Colonic mucosa (tissue), 4 donors: ENCODE measurements at regions not wholly inside any gene's neighbourhood (a gene's known extent, or its start where the extent isn't known, plus 50 kb on each side); places are given as distances from the start of the nearest gene placed in this dataset.

Source experiments
- DNase-seq: peaks from one replicate; pipeline ENCODE4 v3.0.0-alpha.2; 2020
- H3K27ac ChIP-seq: fragments of 200-600 bp; one replicate; pipeline ENCODE4 v1.8.0; 2021
- H3K27me3 ChIP-seq: fragments of 200-600 bp; one replicate; pipeline ENCODE4 v1.8.0; 2021
- H3K36me3 ChIP-seq: fragments of 200-600 bp; one replicate; pipeline ENCODE4 v1.8.0; 2021
- H3K4me1 ChIP-seq: fragments of 200-600 bp; one replicate; pipeline ENCODE4 v1.8.0; 2021; ENCODE audit warnings: mild to moderate bottlenecking
- H3K4me3 ChIP-seq: fragments of 200-600 bp; one replicate; pipeline ENCODE4 v1.8.0; 2021
- H3K9ac ChIP-seq, 2 donors: one replicate each; pipeline ENCODE4 v1.7.0; 2013; ENCODE audit warnings: control low read depth in 2 of 2, low read depth in 2 of 2, low read length in 2 of 2
- H3K9me3 ChIP-seq: fragments of 200-600 bp; one replicate; pipeline ENCODE4 v1.8.0; 2021
- CTCF ChIP-seq: fragments of 200-600 bp; IDR thresholded peaks from one replicate; pipeline ENCODE4 v1.8.0; 2022; ENCODE audit warnings: antibody characterized with exemption, mild to moderate bottlenecking
- intact Hi-C: fragments of 100-400 bp; cut with DNase I; formaldehyde crosslinking; loops from one replicate; pipeline ENCODE4 v1.14.1; 2022
- donor health status: healthy.
- donor health status: DM: no; HTN: no; CAD: no.
- donor health status: DM: no; HTN: no; CAD: no.

- no peaks in the 10 kb centered on the region for H3K4me1 ChIP-seq
- H3K9ac ChIP-seq = no peak overlapping the region
- H3K36me3 ChIP-seq = no peaks in the 10 kb centered on the region
- no peaks in the 10 kb centered on the region for H3K27me3 ChIP-seq
- no peaks in the 10 kb centered on the region for H3K9me3 ChIP-seq
- H3K4me3 ChIP-seq = no peak overlapping the region
- intact Hi-C loops = no loop called here
- TF ChIP-seq CTCF = no peak
- DNase-seq = peak; percentile 13
- H3K27ac ChIP-seq = no peak overlapping the region
These were observed 158.8 kb downstream of the MACROH2A1 start for GRCh38 chr5:135240283-135240633.

GRCh38 chr5:135239453-135240282, 159.4 kb downstream of the MACROH2A1 start:
- Histone ChIP-seq H3K36me3 (no peaks in the 10 kb centered on the region), H3K27ac (no peak overlapping the region), H3K9ac (no peak overlapping the region), H3K9me3 (no peaks in the 10 kb centered on the region), H3K4me3 (no peak overlapping the region), H3K4me1 (no peaks in the 10 kb centered on the region), H3K27me3 (no peaks in the 10 kb centered on the region)
- peak; percentile 16 for DNase-seq
- intact Hi-C loops = no loop called here
- TF ChIP-seq CTCF = no peak

- TF ChIP-seq CTCF = no peak
- Histone ChIP-seq H3K9ac (no peak overlapping the region), H3K36me3 (no peaks in the 10 kb centered on the region), H3K27me3 (no peaks in the 10 kb centered on the region), H3K4me3 (no peak overlapping the region), H3K27ac (no peak overlapping the region), H3K9me3 (no peaks in the 10 kb centered on the region), H3K4me1 (no peaks in the 10 kb centered on the region)
- peak; percentile 11 for DNase-seq
- intact Hi-C loops = no loop called here
These were observed 160.2 kb downstream of the MACROH2A1 start for GRCh38 chr5:135238622-135239452.

DNA sequence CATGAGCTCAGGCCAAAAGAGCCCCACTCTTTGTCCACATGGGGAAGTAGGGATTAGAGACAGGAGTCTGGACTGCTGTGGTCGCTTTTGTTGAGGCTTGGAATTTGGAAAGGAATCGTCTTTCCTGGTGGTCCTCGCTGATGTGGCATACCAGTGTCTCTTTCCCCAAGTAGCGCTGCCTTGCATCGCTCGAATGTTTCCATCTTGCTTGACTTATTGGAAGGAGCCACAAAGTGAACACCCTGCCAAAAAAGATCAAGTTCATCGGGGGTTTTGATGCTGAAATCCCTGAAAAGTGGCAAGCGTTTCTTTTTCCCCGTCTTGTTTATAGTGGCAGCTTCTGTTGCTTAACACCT, 161.3 kb downstream of the MACROH2A1 start:
- H3K9me3 ChIP-seq = no peaks in the 10 kb centered on the region
- no peak for TF ChIP-seq CTCF
- no peaks in the 10 kb centered on the region for H3K36me3 ChIP-seq
- DNase-seq = peak; percentile 11
- no peaks in the 10 kb centered on the region for H3K4me1 ChIP-seq
- H3K4me3 ChIP-seq = no peak overlapping the region
- H3K27ac ChIP-seq = no peak overlapping the region
- no peaks in the 10 kb centered on the region for H3K27me3 ChIP-seq
- intact Hi-C loops = no loop called here
- no peak overlapping the region for H3K9ac ChIP-seq

DNA sequence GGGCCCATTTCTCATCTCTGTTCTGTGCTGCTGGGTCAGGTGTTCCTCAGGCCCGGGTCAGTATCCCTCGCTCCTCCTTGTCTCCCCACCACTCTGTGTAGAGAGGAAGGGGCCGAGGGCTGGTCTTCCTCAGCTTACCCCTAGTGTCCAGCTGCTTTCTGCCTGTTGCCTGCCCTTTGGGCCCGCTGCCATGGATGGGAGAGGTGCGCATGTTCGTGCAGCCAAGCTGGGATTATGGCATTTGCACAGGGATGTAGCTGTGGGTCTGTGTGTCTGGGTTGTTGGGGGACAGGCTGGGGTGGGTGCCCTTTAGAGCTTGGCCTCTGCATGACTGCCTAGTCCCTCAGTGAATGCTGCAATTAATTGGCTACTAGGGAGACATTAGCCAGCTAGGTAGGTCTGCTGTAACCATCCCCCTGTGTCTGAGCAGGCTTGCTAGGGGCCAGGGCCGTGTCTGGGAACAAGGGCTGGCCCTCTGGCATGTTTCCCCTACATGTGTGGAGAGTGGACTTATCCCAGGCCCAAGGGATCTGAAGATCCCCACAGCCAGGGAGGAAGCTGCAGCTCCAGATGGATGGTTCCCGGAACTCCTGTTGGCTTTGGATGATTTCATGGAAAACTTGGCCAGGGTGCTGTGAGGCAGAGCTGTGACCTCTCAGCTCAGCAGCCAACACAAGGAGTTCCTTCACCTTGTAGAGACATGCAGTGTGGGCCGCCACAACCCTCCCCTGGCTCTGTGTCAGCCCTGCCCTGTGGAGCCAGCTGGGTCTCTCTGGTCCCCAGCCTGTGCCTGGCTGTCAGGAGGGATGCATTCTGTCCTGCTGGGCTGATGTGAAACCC, 161.9 kb downstream of the MACROH2A1 start:
- Histone ChIP-seq H3K9me3 (no peaks in the 10 kb centered on the region), H3K9ac (no peak overlapping the region), H3K36me3 (no peaks in the 10 kb centered on the region), H3K27ac (no peak overlapping the region), H3K4me3 (no peak overlapping the region), H3K4me1 (no peaks in the 10 kb centered on the region), H3K27me3 (no peaks in the 10 kb centered on the region)
- TF ChIP-seq CTCF = no peak
- intact Hi-C loops = no loop called here
- peak; percentile 22 for DNase-seq
